SK-N-SH treated with all-trans-retinoic acid at 6 μM for 48 hours (cell line): ENCODE measurements at regions not wholly inside any gene's neighbourhood (a gene's known extent, or its start where the extent isn't known, plus 50 kb on each side); places are given as distances from the start of the nearest gene placed in this dataset.

Experiments used
- CSRNP3 ChIP-seq: fragments of 250-450 bp; sonication (Bioruptor Pico); IDR thresholded peaks from 2 replicates; pipeline ENCODE4 v1.5.1; 2021; ENCODE audit warnings: mild to moderate bottlenecking, moderate library complexity
- PATZ1 ChIP-seq: fragments of 250-450 bp; sonication (Bioruptor Pico); IDR thresholded peaks from 2 replicates; pipeline ENCODE4 v1.8.0; 2020; ENCODE audit warnings: mild to moderate bottlenecking, moderate library complexity, borderline replicate concordance
- RARB ChIP-seq: fragments of 250-450 bp; sonication (Bioruptor Pico); IDR thresholded peaks from 2 replicates; pipeline ENCODE4 v1.8.0; 2021; ENCODE audit warnings: mild to moderate bottlenecking, moderate library complexity

GRCh38 chr1:234938135-234938534, 190.5 kb downstream of the TOMM20 start:
- no peak for TF ChIP-seq PATZ1 (CRISPR knock-in tag)
- TF ChIP-seq CSRNP3, result no peak
- no peak for TF ChIP-seq RARB
